ENCODE measurements at regions not wholly inside any gene's neighbourhood (a gene's known extent, or its start where the extent isn't known, plus 50 kb on each side); places are given as distances from the start of the nearest gene placed in this dataset.
"Not testable (repeated sequence)": the region's sequence is repeated elsewhere in the genome, so short reads cannot be mapped to it uniquely, and the experiment has no call there.

DNA sequence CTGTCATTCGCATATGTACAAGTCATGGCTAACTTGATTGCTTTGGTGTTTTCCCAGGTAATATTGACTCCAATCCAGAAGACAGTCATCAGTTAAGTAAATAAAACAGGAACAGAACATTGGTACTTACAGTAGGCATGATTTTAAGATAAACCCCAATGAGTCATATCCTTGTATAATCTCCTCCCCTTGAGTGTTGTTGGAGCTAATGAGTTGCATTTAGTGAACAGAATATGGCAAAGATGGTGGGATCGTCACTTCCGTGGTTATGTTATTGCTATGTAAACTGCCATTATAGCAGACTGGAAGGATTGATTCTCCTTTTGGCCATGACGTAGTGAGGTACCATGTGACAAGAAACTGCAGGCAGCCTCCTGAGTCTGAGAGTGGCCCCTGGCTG, 102.2 kb downstream of the TMX1 start:
- DNase-seq (ENCODE audit: low read depth in 3 of 3), result no peak

GRCh38 chr14:51351997-51352396, 112.0 kb downstream of the TMX1 start:
- no peak for DNase-seq (ENCODE audit: low read depth in 3 of 3)

- DNase-seq (ENCODE audit: low read depth in 3 of 3), result no peak
Measured at GRCh38 chr14:51353901-51354300, 113.9 kb downstream of the TMX1 start.

DNA sequence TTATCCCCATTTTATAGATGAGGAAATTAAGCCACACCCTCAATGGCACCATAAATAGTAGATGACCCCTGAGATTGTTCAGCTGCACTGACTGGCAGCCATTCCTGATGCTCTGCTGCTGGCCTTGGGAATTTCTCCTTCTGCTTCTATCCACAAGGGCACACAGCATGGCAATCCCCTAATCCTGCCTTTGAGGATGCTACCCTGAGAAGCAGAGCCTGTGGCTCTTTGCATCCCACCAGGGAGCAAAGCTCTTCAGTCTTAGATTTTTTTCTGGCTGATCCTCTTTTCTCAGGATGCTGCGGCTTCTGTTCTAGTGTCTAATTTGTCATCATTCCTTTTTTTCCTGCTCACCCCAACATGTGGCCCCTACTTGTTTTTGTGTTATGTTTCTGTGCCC, 114.8 kb downstream of the TMX1 start:
- DNase-seq (ENCODE audit: low read depth in 3 of 3), result no peak

DNA sequence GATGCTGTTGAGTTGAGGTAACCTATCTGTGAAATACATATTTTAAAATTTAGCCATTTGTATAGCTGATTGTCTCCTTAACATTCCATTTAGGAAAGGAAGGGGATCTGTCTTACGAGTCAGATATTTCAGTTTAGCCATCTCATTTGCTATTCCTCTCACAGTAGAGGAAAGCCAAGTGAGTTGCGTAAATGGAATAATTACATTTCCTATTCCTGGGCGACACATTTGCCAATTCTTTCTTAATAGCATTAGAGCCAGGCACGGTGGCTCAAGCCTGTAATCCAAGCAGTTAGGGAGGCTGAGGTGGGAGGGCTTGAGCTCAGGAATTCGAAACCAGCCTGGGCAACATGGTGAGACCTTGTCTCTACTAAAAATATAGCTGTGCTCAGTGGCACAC, 116.3 kb downstream of the TMX1 start:
- DNase-seq (ENCODE audit: low read depth in 3 of 3), result no peak

DNA sequence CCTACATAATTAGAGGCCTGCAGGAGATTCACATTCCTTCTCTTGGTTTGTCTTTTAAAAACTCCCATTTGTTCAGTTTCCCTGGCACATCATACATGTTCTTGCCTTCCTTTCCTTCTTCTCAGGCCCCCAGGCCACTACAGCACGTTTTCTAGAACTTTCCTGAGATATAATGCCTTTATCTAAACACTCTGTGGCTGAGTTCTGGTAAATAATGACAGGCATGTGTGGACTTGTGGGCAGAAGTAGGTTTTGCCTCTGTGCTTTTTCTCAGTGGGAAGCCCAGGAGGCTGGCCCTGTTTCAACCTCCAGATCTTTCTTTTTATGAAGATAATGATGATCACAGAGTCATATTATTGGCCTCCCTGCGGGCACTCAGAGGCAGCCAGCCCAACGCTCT, 117.2 kb downstream of the TMX1 start:
- no peak for DNase-seq (ENCODE audit: low read depth in 3 of 3)

DNA sequence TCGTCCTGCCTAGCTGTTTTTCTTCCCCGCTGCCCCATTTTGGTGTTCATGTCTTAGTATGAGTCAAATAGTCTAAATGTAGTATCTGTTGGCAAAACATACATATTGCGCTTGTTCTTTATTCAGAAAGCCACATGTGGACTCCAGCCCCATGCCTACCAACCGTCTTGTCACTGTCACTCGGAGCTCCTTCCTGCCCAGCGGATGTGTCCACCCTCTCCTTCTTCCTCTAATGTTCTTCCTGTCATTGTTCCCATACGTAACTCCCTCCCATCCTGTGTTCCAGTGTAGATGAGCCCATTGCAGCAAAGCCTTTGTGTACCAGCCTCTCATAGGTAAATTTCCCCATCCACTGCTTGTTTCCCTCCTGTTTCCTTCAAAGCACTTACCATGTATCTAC, 120.5 kb downstream of the TMX1 start:
- DNase-seq (ENCODE audit: low read depth in 3 of 3), result no peak

DNA sequence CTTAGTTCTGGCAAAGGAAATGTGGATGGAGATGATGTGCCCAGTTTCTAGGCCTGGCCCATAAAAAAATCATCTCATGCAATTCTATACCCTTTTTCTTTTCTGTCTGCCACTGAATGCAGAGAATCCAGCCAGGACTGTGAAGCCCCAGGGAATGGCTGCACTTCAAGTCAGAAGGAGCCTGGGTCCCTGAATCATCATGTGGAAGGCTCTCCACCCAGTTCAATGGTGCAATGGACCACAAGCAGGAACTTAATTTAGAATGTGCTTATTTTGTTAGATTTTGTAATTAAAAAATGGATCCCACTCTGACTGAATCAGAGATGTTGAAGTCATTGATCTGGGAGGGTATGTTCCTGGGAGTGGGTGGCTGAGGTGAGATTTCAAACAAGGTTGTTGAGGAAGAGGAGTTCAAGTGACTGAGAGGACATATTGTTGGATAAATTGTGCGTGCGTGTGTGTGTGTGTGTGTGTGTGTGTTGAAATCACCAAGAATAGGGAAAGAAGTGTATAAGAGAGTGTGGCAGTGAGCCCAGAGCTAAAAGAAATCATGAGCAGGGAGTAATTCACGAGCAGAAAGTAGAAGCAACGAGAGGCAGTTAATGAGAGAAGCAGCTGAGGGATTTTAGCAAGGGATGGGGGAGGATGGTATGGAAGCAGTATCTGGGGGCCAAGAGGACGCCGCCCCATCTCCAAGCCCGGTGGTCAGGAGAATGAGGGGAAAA, 125.4 kb downstream of the TMX1 start:
- no peak for DNase-seq (ENCODE audit: low read depth in 3 of 3)

GRCh38 chr14:51366460-51366859, 126.4 kb downstream of the TMX1 start:
- not testable (repeated sequence) for DNase-seq (ENCODE audit: low read depth in 3 of 3)

GRCh38 chr14:51366866-51367599, 127.0 kb downstream of the TMX1 start:
- DNase-seq (ENCODE audit: low read depth in 3 of 3), result not testable (repeated sequence)

DNA sequence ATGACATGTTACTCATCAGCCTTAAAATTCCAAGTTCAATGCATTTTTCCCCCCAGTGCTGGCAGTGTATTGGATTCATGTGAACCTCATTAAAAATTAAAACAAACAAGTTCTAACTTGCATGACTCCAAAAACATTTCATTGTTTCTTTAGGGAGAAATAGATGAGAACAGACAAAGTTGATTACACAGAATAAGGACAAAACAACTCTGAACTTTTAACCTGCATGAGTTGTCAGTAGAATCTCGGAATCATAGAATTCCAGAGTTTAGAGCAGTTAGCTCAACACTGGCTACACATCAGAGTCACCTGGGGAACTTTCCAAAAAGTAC, 127.5 kb downstream of the TMX1 start:
- no peak for DNase-seq (ENCODE audit: low read depth in 3 of 3)

- no peak for DNase-seq (ENCODE audit: low read depth in 3 of 3)
Measured at GRCh38 chr14:51368721-51369163, 128.7 kb downstream of the TMX1 start.

- DNase-seq (ENCODE audit: low read depth in 3 of 3), result no peak
Measured at GRCh38 chr14:51369814-51370213, 129.8 kb downstream of the TMX1 start.

GRCh38 chr14:51370758-51371386, 130.8 kb downstream of the TMX1 start:
- no peak for DNase-seq (ENCODE audit: low read depth in 3 of 3)

DNA sequence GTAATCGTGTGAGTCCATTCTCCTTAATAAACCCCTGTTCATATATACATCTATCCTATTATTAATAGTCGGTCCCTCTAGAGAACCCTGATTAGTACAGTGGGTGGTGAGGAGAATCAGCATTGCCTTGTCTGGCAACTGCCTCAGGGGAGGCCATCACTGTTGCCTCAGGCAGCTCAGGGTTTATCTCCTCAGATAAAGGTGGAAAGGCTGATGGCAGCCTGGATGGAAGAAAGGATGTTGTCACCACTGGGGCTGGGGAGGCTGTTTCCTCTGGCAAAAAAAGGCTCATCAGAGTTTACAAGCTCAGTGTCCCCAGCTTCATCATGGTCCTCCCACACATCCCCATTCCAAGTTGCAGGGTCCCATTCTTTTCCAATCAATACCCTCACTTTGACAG, 137.1 kb downstream of the TMX1 start:
- not testable (repeated sequence) for DNase-seq (ENCODE audit: low read depth in 3 of 3)

DNA sequence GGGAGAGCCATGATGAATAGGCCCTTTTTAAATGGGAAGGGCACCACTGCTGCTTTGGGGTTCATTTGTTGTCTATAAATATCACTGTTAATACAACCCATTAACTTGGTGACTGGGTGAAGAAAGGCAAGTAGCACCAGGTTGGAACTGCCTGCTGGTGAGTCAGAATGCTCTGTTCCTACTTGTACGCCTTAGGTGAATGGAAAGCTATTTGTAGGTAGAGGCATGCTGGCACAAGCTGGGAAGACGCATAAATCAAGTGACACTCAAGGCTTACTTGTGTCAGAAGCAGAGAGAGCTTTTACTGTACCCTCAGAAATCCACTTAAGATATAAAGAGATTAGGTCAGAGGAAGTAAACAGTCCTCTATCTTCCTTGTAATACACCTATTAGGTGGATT, 142.5 kb downstream of the TMX1 start:
- no peak for DNase-seq (ENCODE audit: low read depth in 3 of 3)

DNA sequence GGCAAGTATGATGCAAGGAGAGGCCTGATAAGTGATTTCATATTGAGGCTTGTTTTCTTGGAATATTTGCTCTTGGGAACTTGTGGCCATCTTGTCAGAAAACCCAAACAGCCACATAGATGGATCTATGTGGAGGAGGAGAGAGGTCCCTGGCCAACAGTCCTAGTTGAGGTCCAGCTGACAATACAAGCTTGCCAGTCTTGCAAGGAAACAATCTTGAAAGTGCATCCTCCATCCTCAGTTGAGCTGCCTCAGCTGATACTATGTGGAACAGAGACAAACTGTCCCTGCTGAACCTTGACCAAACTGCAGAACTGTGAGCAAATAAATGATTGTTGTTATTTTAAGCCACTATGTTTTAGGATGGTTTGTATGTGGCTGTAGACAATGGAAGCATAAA, 146.4 kb downstream of the TMX1 start:
- DNase-seq (ENCODE audit: low read depth in 3 of 3), result no peak

DNA sequence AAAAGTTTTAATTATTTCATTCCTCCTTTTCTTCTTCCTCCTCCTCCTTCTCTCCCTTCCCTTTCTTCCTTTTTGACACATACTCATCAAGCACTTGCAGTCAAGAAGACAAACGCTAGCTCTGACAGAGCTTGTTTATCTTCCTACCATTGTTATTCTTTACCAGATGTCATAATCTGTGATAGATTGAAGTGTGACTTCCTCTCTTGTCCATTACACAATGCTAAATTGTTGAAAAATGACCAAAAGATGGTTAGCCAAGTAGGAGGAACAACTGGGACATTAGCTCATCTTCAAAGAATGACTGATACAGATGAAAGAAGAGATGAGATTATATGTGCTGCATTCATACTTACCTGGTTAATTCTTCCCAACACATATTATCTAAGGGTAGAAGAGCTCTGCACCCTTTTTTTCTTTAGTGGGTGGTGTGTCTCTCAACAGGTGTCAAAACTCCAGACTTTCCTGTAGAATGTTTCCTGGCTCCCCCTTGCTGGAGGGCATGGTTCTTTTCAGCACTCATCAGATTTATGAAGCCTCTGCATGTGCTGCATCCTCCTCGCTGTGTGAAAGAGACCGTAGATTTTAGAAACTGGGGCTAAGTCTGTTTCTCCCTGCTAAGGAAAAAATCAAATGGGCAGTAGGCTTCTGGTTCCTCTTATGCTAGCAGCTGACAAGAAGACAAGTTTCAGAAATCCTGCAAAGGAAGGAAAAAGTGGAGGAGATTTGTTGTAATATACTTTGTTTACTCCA, 147.1 kb downstream of the TMX1 start:
- DNase-seq (ENCODE audit: low read depth in 3 of 3), result no peak

GRCh38 chr14:51392416-51392815, 152.4 kb downstream of the TMX1 start:
- no peak for DNase-seq (ENCODE audit: low read depth in 3 of 3)

DNA sequence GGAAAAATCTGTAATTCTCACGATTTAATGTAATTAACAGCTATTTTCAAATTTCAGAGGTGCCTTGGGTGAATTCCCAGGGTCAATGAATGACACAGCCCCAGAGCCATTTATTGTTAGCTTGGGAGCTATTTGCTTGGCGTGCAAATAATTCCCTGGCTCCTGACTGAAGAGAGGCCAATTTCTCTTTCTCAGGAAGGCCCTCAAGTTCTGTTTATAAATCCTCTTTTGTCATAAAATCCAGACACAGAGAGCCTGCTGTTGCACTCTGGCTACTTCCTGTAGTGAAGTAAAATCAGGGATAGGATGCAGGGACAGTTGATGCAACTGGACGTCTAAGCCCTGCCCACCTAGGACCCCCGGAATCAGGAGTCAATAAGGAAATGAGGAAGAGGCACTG, 154.3 kb downstream of the TMX1 start:
- DNase-seq (ENCODE audit: low read depth in 3 of 3), result no peak

DNA sequence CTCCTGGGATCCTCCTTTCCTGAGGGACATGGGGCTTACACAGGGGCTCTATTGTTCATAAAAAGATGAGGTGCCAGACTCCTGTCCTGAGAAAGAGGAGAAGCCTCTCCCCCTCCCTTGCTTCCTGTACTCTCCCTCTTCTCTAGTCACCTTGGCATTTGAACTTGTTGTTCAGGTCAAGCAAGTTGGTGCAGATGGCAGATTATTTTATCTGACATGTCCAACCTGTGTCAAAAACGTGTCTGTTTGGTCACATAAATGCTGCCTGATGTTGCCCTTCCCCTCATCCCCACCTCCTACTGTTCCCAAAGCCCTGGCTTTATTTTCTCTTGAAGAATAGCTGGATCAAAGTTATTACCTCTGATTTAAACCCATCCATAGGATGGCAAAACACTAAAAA, 154.8 kb downstream of the TMX1 start:
- no peak for DNase-seq (ENCODE audit: low read depth in 3 of 3)

DNA sequence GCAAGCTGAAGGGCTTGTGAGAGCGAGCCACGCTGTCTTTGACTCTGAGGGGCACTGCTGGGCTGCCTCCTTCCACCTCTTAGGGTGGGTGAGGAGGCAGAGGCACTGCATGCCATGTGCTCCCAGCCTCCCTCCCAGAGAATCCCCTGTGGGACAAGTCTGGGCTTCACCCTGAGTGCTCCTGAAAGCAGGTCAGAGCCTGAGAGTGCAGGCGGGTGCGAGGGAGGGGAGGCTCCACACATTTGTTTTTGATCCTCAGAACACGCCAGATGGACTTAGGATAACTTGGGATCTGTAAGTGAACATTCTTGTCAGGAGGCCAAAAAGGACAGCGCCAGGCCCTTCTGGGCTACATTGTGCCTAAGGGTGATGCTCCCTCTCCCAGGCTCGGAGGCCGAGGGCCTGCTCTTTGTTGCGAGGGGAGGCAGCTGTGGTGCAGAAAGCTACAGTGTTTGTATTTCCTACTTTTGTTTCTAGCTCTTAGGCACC, 155.4 kb downstream of the TMX1 start:
- DNase-seq (ENCODE audit: low read depth in 3 of 3), result no peak

All from stimulated activated CD4-positive, alpha-beta T cell treated with anti-CD3 and anti-CD28 coated beads, TNF-alpha, amount 100 ng/mL, for 4 hours (primary cell).